Breast epithelium (tissue), 3 donors: ENCODE measurements at regions not wholly inside any gene's neighbourhood (a gene's known extent, or its start where the extent isn't known, plus 50 kb on each side); places are given as distances from the start of the nearest gene placed in this dataset.

Experiments
- CTCF ChIP-seq, 3 donors: fragments of 450-650 bp; IDR thresholded peaks; one replicate each; pipeline ENCODE4 v1.5.1; 2016 to 2017; ENCODE audit warnings: antibody characterized with exemption in 3 of 3, mild to moderate bottlenecking in 3 of 3, moderate library complexity in 3 of 3
- POLR2A ChIP-seq: fragments of 450-650 bp; IDR thresholded peaks from one replicate; pipeline ENCODE4 v1.6.1; 2016; ENCODE audit warnings: antibody characterized with exemption, mild to moderate bottlenecking, moderate library complexity
- POLR2AphosphoS5 ChIP-seq, 3 donors: sonication (generic); formaldehyde crosslinking; IDR thresholded peaks; one replicate each; pipeline ENCODE4 v1.6.1; 2017; ENCODE audit warnings: antibody characterized with exemption in 3 of 3

GRCh38 chr6:10111975-10112374 lies 302.9 kb downstream of the TFAP2A start:
- TF ChIP-seq CTCF (IDR thresholded peaks at IDR 0.05) (no peak), POLR2A (no peak), POLR2AphosphoS5 (IDR thresholded peaks at IDR 0.05) (no peak)
